GM19395 (cell line): ENCODE measurements at regions not wholly inside any gene's neighbourhood (a gene's known extent, or its start where the extent isn't known, plus 50 kb on each side); places are given as distances from the start of the nearest gene placed in this dataset.
A peak's percentile ranks its signal among the peaks of the same experiment; 100 is the strongest.

Experiments
- ATAC-seq: cut with Tn5 transposase; IDR thresholded peaks from one replicate; pipeline ENCODE4 v1.9.1; 2021; ENCODE audit warnings: mild to moderate bottlenecking, moderate library complexity; ENCODE audit not compliant: unreplicated experiment

DNA sequence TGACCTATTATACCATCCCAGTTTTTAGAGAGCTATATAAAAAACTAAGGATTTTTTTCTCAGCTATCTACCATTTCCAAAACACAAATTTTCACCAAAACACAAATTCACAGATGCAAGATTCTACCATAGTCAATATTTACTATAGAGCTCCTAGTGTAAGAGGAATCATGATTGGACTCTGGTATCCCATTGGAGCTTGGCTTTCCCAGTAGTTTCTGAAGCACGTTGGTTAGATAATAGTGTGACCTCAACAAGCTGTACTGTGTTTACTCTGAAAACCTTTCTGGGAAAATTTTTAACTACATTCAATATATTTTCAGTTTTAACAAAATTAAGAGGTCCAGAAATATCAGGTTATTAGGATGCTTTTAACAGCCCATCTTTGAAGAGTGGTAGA, 660.6 kb upstream of the SLC10A2 start:
- ATAC-seq = no peak

GRCh38 chr13:103716718-103717117, 650.5 kb upstream of the SLC10A2 start:
- no peak for ATAC-seq

DNA sequence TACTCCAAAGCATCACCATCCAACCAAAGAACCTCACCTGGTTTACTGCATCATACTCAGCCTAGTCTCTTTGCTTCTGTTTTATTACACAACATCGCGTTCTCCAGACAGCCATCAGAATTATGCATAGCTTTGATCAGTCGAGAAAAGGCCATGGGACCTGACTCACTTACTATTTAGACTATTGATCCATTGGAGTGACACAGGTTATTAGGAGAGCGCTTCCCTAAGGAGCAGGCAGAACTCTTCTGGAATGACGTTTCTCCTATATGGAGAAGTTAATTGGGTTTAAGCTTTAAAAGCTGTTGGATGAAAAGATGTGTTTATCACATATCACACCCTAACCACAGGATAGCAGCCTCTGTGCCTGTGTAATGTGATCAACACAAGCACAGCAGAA, 649.1 kb upstream of the SLC10A2 start:
- no peak for ATAC-seq

DNA sequence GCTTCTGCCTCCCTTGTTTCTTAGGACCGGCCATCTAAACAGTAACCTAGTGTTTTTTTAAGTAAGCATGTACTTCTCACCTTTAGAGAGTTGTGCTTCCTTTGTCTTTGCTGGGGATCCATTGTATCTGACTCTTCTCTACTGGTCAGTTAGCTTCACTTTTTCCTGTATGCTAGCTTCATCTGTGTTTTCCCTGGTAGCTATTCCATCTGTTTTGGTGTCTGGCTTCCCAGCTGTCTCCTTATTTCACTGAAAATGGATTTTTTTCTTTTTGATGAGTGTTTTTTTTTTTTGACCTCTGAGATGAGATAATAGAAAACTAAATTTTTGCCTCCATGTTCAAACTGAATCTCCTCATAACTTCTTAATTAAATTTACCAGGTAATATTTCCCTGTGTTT, 637.0 kb upstream of the SLC10A2 start:
- no peak for ATAC-seq

DNA sequence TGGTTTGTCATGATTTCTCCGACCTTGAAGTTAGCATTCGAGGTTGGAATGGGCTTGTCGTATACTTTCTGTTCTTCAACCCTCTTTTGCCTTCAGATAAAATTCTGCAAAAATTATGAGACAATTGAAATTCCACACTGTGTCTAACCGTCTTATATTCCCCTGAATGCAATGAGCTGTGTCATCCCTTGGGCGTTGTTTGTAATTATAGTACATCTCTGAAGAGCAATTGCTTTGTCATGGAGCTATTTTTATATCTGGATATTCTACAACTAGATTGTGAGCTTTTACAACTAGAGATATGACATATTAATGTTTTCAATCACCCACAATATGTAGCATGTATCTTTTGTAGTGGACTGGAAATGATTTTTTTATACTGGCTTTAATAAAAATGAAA, 631.8 kb upstream of the SLC10A2 start:
- ATAC-seq = no peak

DNA sequence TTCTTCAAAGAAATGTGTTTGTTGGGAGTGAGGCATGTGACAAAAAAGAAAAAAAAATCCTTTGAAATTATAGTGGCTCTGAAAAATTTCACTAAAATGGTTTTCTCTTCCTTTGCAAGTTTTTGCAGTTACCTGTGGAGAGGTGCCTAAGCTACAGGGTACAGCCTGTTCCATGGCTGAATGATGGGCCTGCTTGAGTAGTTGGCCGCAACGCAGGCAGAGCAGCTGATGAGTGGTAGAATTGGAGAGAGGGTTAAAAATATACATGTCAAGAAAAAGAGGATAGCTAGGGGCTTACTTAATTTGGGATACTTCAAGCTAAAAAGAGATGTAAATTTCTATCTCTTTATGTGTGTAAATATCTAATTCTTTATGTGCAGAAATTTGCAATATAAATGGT, 629.1 kb upstream of the SLC10A2 start:
- no peak for ATAC-seq

DNA sequence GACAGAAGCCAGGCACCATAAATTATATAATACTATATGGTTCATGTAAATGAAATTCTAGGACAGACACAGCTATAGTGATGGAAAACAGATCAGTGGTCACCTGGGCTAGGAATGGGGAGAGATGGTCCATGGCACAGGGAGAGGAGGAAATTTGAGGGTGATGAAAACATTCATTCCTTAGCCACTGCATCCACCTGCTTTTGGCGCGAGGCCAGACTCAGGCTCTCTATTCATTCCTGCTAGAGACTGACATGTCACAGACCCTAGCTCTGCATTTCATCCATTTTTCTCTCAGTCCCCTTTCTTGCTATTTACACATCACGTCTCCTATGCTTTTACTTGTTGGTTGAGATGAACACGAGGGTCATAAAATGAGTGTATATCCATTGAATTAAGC, 628.3 kb upstream of the SLC10A2 start:
- ATAC-seq = no peak

- ATAC-seq = no peak
These were observed 627.8 kb upstream of the SLC10A2 start for GRCh38 chr13:103694033-103694432.

- ATAC-seq = no peak
These were observed 626.2 kb upstream of the SLC10A2 start for GRCh38 chr13:103692442-103692841.

- no peak for ATAC-seq
These were observed 610.1 kb upstream of the SLC10A2 start for GRCh38 chr13:103676329-103676728.

DNA sequence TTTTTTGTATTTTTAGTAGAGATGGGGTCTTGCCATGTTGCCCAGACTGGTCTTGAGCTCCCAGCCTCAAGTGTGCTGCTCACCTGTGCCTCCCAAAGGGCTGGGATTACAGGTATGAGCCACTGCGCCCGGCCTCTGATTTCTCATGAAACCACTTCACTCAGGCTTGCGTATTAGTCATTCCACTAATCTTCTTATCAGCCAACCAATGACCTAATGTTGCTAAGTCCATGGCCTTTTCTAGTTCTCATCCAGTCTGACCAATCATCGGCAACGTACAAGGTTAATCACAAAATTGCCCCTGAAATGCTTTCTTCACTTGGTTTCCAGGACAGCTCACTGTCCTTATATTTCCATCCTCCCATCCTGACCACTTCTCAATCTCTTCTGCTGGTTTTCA, 605.3 kb upstream of the SLC10A2 start:
- ATAC-seq = no peak

DNA sequence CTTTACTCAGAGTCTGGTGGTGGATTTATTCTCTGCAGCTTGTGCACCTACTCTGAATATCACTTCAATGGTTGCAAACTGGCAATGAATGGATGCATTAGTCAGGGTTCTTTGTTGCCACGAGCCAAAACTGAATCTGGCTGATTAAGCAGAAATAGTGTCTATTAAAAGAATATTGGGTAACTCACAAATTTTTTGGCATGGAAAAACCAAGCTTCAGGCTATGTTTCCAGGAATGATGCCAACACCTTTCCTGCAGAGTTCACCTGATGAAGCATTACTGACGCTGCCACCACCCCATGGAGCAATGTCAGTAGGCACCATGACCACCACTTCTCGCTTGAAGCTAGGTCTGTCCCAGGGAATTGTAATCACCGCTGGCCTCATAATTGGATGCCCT, 597.8 kb upstream of the SLC10A2 start:
- no peak for ATAC-seq

GRCh38 chr13:103656311-103656710, 590.1 kb upstream of the SLC10A2 start:
- ATAC-seq = no peak

GRCh38 chr13:103640606-103641005, 574.4 kb upstream of the SLC10A2 start:
- no peak for ATAC-seq

DNA sequence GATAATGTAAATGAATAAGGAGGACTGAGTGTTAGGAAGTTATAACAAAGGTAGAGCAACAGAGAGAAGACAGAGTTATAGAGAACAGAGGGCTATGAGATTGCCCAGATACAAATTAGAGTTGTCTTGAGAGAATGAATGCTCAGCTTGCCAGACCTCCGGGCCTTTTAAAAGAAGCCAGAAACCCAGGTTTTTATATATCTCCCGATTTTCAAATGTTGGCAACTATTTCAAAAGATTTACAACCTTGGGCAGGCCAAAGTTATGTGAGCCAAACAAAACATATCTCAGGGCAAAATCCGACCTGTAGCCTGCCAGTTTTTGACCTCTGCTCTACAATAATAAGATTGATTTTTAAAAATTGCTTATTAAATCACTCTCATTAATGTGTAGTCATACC, 573.1 kb upstream of the SLC10A2 start:
- ATAC-seq = no peak

GRCh38 chr13:103638706-103639105, 572.5 kb upstream of the SLC10A2 start:
- ATAC-seq = no peak

DNA sequence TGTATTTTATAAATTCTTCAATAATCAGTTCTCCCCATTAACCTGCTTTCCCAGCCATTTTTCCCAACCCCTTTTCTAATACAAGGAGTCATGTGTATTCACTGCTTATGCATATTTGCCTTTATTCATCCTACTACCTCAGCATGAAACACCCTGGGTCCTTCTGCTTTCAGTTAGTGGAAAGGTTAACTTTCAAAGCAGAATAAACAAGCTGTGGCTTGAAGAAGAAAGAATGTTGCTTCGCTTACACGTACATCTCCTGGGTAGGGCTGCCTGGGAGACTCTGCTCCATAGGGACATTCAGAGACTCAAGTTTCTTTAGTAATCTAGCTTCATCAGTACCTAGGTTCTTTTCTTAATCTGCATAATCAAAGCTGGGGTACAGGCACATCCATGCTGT, 567.8 kb upstream of the SLC10A2 start:
- ATAC-seq = no peak

- ATAC-seq = no peak
These were observed 559.0 kb upstream of the SLC10A2 start for GRCh38 chr13:103625194-103625593.

GRCh38 chr13:103618151-103618550, 551.9 kb upstream of the SLC10A2 start:
- no peak for ATAC-seq

DNA sequence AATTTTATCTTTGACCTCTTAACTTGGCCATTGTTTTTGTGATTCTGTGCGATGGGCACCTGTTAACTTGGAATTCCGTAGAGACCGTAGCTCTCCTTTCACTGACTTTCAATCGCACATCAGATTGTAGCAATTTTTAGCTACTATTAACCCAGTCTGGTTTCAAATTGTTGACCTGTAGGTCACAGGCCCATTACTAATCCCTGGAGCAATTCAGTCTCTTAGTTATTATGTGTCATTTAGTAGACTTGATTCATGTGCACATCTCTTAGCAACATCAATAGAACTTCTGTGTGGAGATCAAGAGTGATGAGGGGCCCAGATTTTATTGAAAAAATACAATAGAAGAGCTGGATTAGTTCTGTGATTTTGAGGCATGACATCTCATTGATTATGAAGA, 549.6 kb upstream of the SLC10A2 start:
- ATAC-seq = no peak

DNA sequence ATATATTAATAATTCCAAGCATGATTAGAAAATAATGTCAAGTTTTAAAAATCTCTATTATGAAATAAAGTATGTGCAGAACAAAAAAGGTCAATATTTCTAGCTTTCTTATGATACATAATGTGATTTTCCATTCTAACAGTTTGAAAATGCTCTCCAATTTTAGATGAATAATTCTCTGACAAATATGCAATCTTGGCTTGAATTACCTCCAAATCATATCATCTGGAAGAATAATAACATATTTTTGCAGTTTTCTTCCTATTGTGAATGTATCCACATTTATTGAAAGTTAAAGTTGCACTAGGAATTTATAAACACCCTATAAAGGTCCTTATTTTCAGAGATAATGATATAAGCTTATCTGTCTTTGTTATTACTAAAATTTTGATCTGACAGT, 548.5 kb upstream of the SLC10A2 start:
- no peak for ATAC-seq

- ATAC-seq = peak; percentile 73
These were observed 541.8 kb upstream of the SLC10A2 start for GRCh38 chr13:103607995-103608394.

- no peak for ATAC-seq
These were observed 539.5 kb upstream of the SLC10A2 start for GRCh38 chr13:103605546-103606326.
